Hepatocyte (in vitro differentiated cells): ENCODE measurements at regions not wholly inside any gene's neighbourhood (a gene's known extent, or its start where the extent isn't known, plus 50 kb on each side); places are given as distances from the start of the nearest gene placed in this dataset.

Experiments
- DNase-seq: peaks from one replicate; pipeline ENCODE4 v3.0.0-alpha.2; 2016; ENCODE audit warnings: low spot score
- H2AFZ ChIP-seq: fragments of 200-600 bp; sonication (generic); 2 replicates; pipeline ENCODE4 v1.6.0; 2016; ENCODE audit warnings: antibody characterized with exemption, mild to moderate bottlenecking
- H3K27ac ChIP-seq: fragments of 200-600 bp; sonication (generic); 2 replicates; pipeline ENCODE4 v1.5.1; 2016; ENCODE audit warnings: mild to moderate bottlenecking
- H3K27me3 ChIP-seq: fragments of 200-600 bp; sonication (generic); 2 replicates; pipeline ENCODE4 v1.6.1; 2016
- H3K36me3 ChIP-seq: fragments of 200-600 bp; sonication (generic); replicated peaks from 2 replicates; pipeline ENCODE4 v1.5.1; 2016; ENCODE audit warnings: low read depth; ENCODE audit not compliant: insufficient read depth
- H3K4me1 ChIP-seq: fragments of 200-600 bp; sonication (generic); 2 replicates; pipeline ENCODE4 v1.5.1; 2016; ENCODE audit warnings: mild to moderate bottlenecking, moderate library complexity; ENCODE audit not compliant: insufficient read depth
- H3K4me2 ChIP-seq: fragments of 200-600 bp; sonication (generic); 2 replicates; pipeline ENCODE4 v1.6.0; 2016
- H3K4me3 ChIP-seq: fragments of 200-600 bp; sonication (generic); 2 replicates; pipeline ENCODE4 v1.5.1; 2016; ENCODE audit warnings: mild to moderate bottlenecking
- H3K79me2 ChIP-seq: fragments of 200-600 bp; sonication (generic); 2 replicates; pipeline ENCODE4 v1.6.0; 2017; ENCODE audit warnings: mild to moderate bottlenecking
- H3K9me2 ChIP-seq: fragments of 200-600 bp; sonication (generic); replicated peaks from 2 replicates; pipeline ENCODE4 v1.6.0; 2017; ENCODE audit warnings: mild to moderate bottlenecking; ENCODE audit not compliant: insufficient read depth
- H3K9me3 ChIP-seq: fragments of 200-600 bp; sonication (generic); 2 replicates; pipeline ENCODE4 v1.5.1; 2016; ENCODE audit warnings: low read depth, mild to moderate bottlenecking
- H4K20me1 ChIP-seq: fragments of 200-600 bp; sonication (generic); 2 replicates; pipeline ENCODE4 v1.6.0; 2016; ENCODE audit warnings: mild to moderate bottlenecking; ENCODE audit not compliant: insufficient read depth, poor library complexity, severe bottlenecking
- EZH2 ChIP-seq: fragments of 200-600 bp; sonication (generic); IDR thresholded peaks from 2 replicates; pipeline ENCODE4 v1.6.1; 2016; ENCODE audit warnings: antibody characterized with exemption, mild to moderate bottlenecking, borderline replicate concordance
- EZH2phosphoT487 ChIP-seq: fragments of 200-600 bp; sonication (generic); IDR thresholded peaks from one replicate; pipeline ENCODE4 v1.6.1; 2018; ENCODE audit warnings: antibody characterized with exemption, mild to moderate bottlenecking, low read depth, moderate library complexity; ENCODE audit not compliant: unreplicated experiment, severe bottlenecking
- WGBS: methylation state at CpG from one replicate; pipeline ENCODE4 v1.1.6; 2016; ENCODE audit warnings: low lambda C conversion rate; ENCODE audit errors: missing lambda C conversion rate; 5-methylcytosine and 5-hydroxymethylcytosine counted together
- TF ChIP-seq, protein P1 (sequence below): fragments of 200-600 bp; sonication (generic); IDR thresholded peaks from 2 replicates; pipeline ENCODE4 v1.5.1; 2016; ENCODE audit warnings: antibody characterized with exemption, mild to moderate bottlenecking; ENCODE audit not compliant: poor library complexity

DNA sequence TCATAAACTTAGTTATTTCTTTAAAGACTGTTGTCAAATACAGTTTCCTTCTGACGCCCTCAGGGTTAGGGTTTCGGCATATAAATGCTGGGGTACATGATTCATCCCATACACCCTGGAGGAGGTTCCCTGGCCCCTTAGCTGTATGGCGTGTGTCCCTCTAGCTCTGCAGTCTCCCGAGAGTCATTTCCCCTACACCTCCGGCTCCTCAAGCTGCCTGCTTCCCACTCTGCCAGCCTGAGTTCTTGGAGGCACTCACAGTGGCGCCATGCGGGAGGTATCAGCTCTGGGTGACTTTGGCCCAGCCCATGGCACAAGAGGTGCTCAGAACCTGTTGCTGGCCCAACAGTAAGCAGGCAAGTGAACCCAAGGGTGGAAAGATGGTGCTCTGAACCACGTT lies 70.2 kb upstream of the TRPM1 start:
- H3K9me3 ChIP-seq, result no peaks in the 10 kb centered on the region
- H4K20me1 ChIP-seq, result no peaks in the 10 kb centered on the region
- H3K4me2 ChIP-seq, result no peak overlapping the region
- 92% methylated on average over 8 of the region's 8 CpGs for WGBS
- no peaks in the 10 kb centered on the region for H3K36me3 ChIP-seq
- H3K27ac ChIP-seq, result no peak overlapping the region
- H3K9me2 ChIP-seq, result no peaks in the 10 kb centered on the region
- H3K4me1 ChIP-seq, result no peaks in the 10 kb centered on the region
- TF ChIP-seq, protein P1, sequence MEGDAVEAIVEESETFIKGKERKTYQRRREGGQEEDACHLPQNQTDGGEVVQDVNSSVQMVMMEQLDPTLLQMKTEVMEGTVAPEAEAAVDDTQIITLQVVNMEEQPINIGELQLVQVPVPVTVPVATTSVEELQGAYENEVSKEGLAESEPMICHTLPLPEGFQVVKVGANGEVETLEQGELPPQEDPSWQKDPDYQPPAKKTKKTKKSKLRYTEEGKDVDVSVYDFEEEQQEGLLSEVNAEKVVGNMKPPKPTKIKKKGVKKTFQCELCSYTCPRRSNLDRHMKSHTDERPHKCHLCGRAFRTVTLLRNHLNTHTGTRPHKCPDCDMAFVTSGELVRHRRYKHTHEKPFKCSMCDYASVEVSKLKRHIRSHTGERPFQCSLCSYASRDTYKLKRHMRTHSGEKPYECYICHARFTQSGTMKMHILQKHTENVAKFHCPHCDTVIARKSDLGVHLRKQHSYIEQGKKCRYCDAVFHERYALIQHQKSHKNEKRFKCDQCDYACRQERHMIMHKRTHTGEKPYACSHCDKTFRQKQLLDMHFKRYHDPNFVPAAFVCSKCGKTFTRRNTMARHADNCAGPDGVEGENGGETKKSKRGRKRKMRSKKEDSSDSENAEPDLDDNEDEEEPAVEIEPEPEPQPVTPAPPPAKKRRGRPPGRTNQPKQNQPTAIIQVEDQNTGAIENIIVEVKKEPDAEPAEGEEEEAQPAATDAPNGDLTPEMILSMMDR, result no peak
- TF ChIP-seq EZH2 (no peak), EZH2phosphoT487 (no peak)
- H3K4me3 ChIP-seq, result no peak overlapping the region
- DNase-seq, result no peak
- no peaks in the 10 kb centered on the region for H3K79me2 ChIP-seq
- no peak overlapping the region for H2AFZ ChIP-seq
- no peaks in the 10 kb centered on the region for H3K27me3 ChIP-seq

DNA sequence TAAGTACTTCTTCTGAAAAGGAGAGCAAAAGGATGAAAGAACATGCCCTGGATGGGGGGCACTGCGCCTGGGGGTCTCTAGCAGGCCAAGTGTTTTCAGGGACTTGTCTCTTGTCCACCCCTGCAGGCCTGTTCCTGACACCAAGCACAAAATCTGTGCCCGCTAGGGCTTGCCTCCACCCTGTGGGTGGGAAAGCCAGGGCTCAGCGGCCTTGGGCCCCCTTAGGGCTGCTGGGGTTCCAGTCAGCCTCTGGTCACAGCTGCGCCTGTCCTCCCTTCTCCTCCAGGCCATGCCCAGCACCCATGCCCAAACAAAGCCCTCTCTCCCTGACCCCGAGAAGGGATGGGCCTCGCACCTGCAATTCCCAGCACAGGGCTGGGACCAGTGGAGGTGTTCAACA lies 71.1 kb upstream of the TRPM1 start:
- Histone ChIP-seq H4K20me1 (no peaks in the 10 kb centered on the region), H3K27ac (no peak overlapping the region), H3K4me2 (no peak overlapping the region), H3K4me3 (no peak overlapping the region), H2AFZ (no peak overlapping the region), H3K27me3 (no peaks in the 10 kb centered on the region), H3K9me3 (no peaks in the 10 kb centered on the region), H3K4me1 (no peaks in the 10 kb centered on the region), H3K79me2 (no peaks in the 10 kb centered on the region), H3K36me3 (no peaks in the 10 kb centered on the region), H3K9me2 (no peaks in the 10 kb centered on the region)
- TF ChIP-seq, protein P1, result no peak
- TF ChIP-seq EZH2 (no peak), EZH2phosphoT487 (no peak)
- DNase-seq, result no peak
- WGBS, result 92% methylated on average over 6 of the region's 6 CpGs

DNA sequence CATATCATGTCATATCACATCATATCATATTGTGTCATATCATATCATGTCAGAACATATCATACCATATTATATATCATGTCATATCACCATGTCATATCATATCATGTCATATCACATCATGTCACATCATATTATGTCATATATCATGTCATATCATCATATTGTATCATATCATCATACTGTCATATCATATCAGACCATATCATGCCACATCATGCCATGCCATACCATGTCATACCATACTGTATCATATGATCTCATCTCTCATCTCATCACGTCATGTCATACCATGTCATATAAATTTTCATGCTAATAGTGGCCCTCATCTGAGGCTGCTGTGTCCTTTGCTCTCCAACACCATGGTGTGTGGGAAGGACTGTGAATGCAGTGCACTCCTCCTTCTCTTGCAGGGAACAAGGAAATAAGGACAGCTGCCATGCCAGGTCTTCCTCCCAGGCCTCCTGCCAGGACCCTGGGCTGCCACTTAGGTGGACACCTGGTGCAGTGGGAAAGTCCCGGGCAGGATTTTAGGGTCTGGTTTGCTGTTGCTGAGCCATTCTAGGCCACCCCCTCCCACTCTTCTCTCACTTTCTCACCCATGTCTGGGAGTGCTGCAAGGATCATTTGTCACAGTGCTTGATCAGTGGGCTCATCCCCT lies 72.4 kb upstream of the TRPM1 start:
- Histone ChIP-seq H2AFZ (no peak overlapping the region), H3K4me1 (no peaks in the 10 kb centered on the region), H4K20me1 (no peaks in the 10 kb centered on the region), H3K9me2 (no peaks in the 10 kb centered on the region), H3K4me2 (no peak overlapping the region), H3K27ac (no peak overlapping the region), H3K27me3 (no peaks in the 10 kb centered on the region), H3K36me3 (no peaks in the 10 kb centered on the region), H3K4me3 (no peak overlapping the region), H3K79me2 (no peaks in the 10 kb centered on the region), H3K9me3 (no peaks in the 10 kb centered on the region)
- WGBS, result 89% methylated on average over 2 of the region's 2 CpGs
- TF ChIP-seq, protein P1, result no peak
- no peak for TF ChIP-seq EZH2phosphoT487
- no peak for TF ChIP-seq EZH2
- no peak for DNase-seq
